A673 (cell line): ENCODE measurements at regions not wholly inside any gene's neighbourhood (a gene's known extent, or its start where the extent isn't known, plus 50 kb on each side); places are given as distances from the start of the nearest gene placed in this dataset.

Experiments
- BruUV-seq: library from RNA; stranded (reverse); fragments of 400-500 nt; replicated peaks from 2 replicates; lab custom pipeline; 2021; lab: Mats Ljungman, UMichigan
- CTCF ChIA-PET: fragments of 300-600 bp; sonication (Branson Sonifier 250); formaldehyde crosslinking; loops from one replicate; lab custom pipeline; 2022; ENCODE audit warnings: antibody characterized with exemption; lab: Charles Lee
- POLR2A ChIA-PET: fragments of 300-600 bp; sonication (Branson Sonifier 250); formaldehyde crosslinking; loops from one replicate; lab custom pipeline; 2022; ENCODE audit warnings: antibody characterized with exemption; ENCODE audit not compliant: low non-redundant PET; lab: Charles Lee
- DNase-seq: peaks from one replicate; pipeline ENCODE4 v3.0.0-alpha.2; 2015; ENCODE audit warnings: low spot score
- H3K27ac ChIP-seq: fragments of 200-600 bp; sonication (generic); 2 replicates; pipeline ENCODE4 v1.5.1; 2016; ENCODE audit warnings: mixed run types, low read depth, mild to moderate bottlenecking, mixed read lengths, antibody characterized with exemption, low read length; ENCODE audit not compliant: poor library complexity, severe bottlenecking
- H3K27me3 ChIP-seq: fragments of 200-600 bp; sonication (generic); replicated peaks from 2 replicates; pipeline ENCODE4 v1.6.1; 2017; ENCODE audit warnings: mixed run types, low read depth, mild to moderate bottlenecking, mixed read lengths, antibody characterized with exemption, low read length; ENCODE audit not compliant: insufficient read depth, poor library complexity
- H3K36me3 ChIP-seq: fragments of 200-600 bp; sonication (generic); 2 replicates; pipeline ENCODE4 v1.6.1; 2016; ENCODE audit warnings: mixed run types, mild to moderate bottlenecking, mixed read lengths, antibody characterized with exemption, low read length; ENCODE audit not compliant: insufficient read depth, poor library complexity, severe bottlenecking
- H3K4me1 ChIP-seq: fragments of 200-600 bp; sonication (generic); 2 replicates; pipeline ENCODE4 v1.6.1; 2017; ENCODE audit warnings: mixed run types, mild to moderate bottlenecking, mixed read lengths, antibody characterized with exemption, low read length; ENCODE audit not compliant: insufficient read depth, poor library complexity, severe bottlenecking
- H3K4me3 ChIP-seq: fragments of 200-600 bp; sonication (generic); 2 replicates; pipeline ENCODE4 v1.5.1; 2016; ENCODE audit warnings: low read depth, mixed run types, mild to moderate bottlenecking, mixed read lengths, low read length; ENCODE audit not compliant: poor library complexity, severe bottlenecking
- H3K9me3 ChIP-seq: fragments of 200-600 bp; sonication (generic); 2 replicates; pipeline ENCODE4 v1.6.1; 2016; ENCODE audit warnings: mixed run types, low read depth, mild to moderate bottlenecking, mixed read lengths, antibody characterized with exemption, low read length; ENCODE audit not compliant: poor library complexity, severe bottlenecking
- CTCF ChIP-seq: fragments of 300-800, 200-600 bp; sonication (generic); conservative IDR thresholded peaks from 2 replicates; pipeline ENCODE4 v1.5.1; 2017; ENCODE audit warnings: low read depth, mild to moderate bottlenecking, antibody characterized with exemption, low read length, moderate library complexity, mixed read lengths
- EZH2 ChIP-seq: fragments of 200-600 bp; sonication (generic); IDR thresholded peaks from 2 replicates; pipeline ENCODE4 v1.6.1; 2017; ENCODE audit warnings: borderline replicate concordance, low read depth, mild to moderate bottlenecking, mixed read lengths, antibody characterized with exemption, low read length; ENCODE audit not compliant: poor library complexity, severe bottlenecking
- intact Hi-C: fragments of 100-400 bp; cut with micrococcal nuclease; formaldehyde crosslinking; loops from one replicate; pipeline ENCODE4 v1.10.0; 2022; ENCODE audit not compliant: unreplicated experiment

DNA sequence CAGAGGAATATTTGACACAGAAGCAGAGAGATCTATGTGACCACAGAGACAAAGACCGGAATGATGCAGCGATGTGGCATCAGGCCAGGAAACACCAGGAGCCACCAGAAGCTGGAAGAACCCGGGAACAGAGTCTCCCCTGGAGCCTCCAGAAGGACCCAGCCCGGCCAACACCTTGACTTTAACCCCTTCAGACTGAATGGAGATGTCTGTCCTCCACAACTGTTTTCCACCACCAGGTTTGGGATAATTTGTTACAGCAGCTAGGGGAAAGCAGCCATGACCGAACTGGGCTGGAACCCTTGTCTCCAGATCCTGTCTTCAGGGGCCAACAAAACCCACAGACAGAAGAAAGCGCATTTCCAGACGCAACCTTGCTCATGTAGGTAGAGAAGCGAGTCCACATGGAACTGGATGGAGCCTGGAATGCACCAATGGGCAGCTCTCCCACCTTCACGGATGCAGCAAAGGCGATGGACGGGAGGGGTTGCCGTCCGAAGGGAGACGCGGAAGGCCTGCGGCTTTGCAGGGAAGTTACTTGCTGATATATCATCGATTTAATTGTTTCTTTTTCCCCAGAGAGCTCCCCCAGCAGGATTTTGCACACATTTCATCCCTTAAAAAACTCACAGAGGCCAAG is 396.6 kb downstream of the NPHP4 start:
- Histone ChIP-seq H3K27me3 (no peaks in the 10 kb centered on the region), H3K27ac (no peak overlapping the region), H3K36me3 (no peaks in the 10 kb centered on the region), H3K4me1 (no peaks in the 10 kb centered on the region), H3K9me3 (no peaks in the 10 kb centered on the region), H3K4me3 (no peak overlapping the region)
- ChIA-PET POLR2A (no interaction called here), CTCF (interaction anchor here (0.6 to 0.7 kb wide), 2 partner anchors 573 to 584 kb away, joined by 3 to 8 read pairs; no protein-coding TSS in a partner anchor)
- no peak for DNase-seq
- BruUV-seq, result no TSS peak
- TF ChIP-seq EZH2, result no peak
- no peak for TF ChIP-seq CTCF
- intact Hi-C loops, result no loop called here

DNA sequence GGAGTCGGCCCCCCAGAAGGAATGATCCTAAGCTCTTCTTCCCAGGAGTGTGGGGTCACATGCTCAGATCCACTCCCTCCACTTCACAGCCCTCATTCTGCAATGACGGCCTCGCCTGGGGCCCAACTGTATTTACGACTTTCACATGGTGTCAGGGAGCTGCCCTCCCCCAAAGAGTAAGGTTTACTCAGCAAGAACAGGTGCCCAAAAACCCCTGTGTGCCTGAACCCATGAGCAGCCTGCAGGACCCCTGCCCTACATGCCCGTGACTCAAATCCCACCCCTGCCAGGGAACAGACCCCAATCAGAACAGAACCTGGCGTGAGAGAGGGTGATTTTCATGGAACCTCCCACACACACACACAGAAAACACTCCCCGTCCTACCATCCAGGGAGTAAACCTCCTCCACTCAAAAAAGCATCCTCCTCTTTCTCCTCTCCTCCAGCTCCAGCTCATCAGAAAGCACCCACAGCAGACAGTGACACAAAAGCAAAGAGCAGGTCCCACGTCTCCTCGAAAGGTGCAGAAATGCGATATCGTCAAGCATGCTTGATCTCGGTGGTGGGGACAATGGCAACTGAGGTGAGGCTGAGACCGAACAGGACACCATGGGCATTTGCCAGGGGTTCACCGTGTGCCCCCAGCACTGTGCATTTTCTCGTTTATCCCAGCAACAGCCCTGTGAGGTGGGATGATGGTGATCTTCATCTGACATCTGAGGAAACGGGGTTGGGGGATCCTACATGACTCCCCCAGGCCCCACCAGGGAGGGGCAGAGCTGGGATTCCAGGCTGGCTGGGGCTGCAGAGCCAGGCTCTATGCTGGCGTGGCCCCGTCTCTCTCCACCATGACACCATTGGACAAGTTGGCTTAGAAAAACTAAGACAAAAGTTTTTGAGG is 397.9 kb downstream of the NPHP4 start:
- ChIA-PET CTCF (no interaction called here), POLR2A (no interaction called here)
- BruUV-seq, result no TSS peak
- no peaks in the 10 kb centered on the region for H3K36me3 ChIP-seq
- H3K27me3 ChIP-seq, result no peaks in the 10 kb centered on the region
- intact Hi-C loops, result no loop called here
- H3K4me3 ChIP-seq, result no peak overlapping the region
- DNase-seq, result no peak
- H3K27ac ChIP-seq, result no peak overlapping the region
- TF ChIP-seq EZH2 (no peak), CTCF (no peak)
- H3K9me3 ChIP-seq, result no peaks in the 10 kb centered on the region
- no peaks in the 10 kb centered on the region for H3K4me1 ChIP-seq

GRCh38 chr1:5590717-5591116 is 401.5 kb downstream of the NPHP4 start:
- BruUV-seq, result no TSS peak
- ChIA-PET POLR2A (no interaction called here), CTCF (no interaction called here)
- DNase-seq, result no peak
- no peak overlapping the region for H3K4me3 ChIP-seq
- no peaks in the 10 kb centered on the region for H3K36me3 ChIP-seq
- H3K4me1 ChIP-seq, result no peaks in the 10 kb centered on the region
- peaks cover 4% of the 10 kb centered on the region for H3K27me3 ChIP-seq
- TF ChIP-seq EZH2, result no peak
- no peak for TF ChIP-seq CTCF
- H3K9me3 ChIP-seq, result no peaks in the 10 kb centered on the region
- intact Hi-C loops, result no loop called here
- H3K27ac ChIP-seq, result no peak overlapping the region
